HG03520 (cell line): ENCODE measurements at regions not wholly inside any gene's neighbourhood (a gene's known extent, or its start where the extent isn't known, plus 50 kb on each side); places are given as distances from the start of the nearest gene placed in this dataset.

Source experiments
- ATAC-seq: cut with Tn5 transposase; IDR thresholded peaks from one replicate; pipeline ENCODE4 v1.9.1; 2021; ENCODE audit warnings: mild to moderate bottlenecking, moderate library complexity; ENCODE audit not compliant: unreplicated experiment

- no peak for ATAC-seq
Measured at GRCh38 chr6:137729866-137730629, 137.0 kb upstream of the TNFAIP3 start.

- no peak for ATAC-seq
Measured at GRCh38 chr6:137731600-137731959, 135.5 kb upstream of the TNFAIP3 start.

- ATAC-seq = no peak
Measured at GRCh38 chr6:137731960-137732616, 135.0 kb upstream of the TNFAIP3 start.

GRCh38 chr6:137733372-137733771 lies 133.7 kb upstream of the TNFAIP3 start:
- ATAC-seq = no peak

GRCh38 chr6:137734005-137734874 lies 132.8 kb upstream of the TNFAIP3 start:
- no peak for ATAC-seq

- no peak for ATAC-seq
Measured at GRCh38 chr6:137734875-137735182, 132.2 kb upstream of the TNFAIP3 start.

GRCh38 chr6:137736048-137736818 lies 130.8 kb upstream of the TNFAIP3 start:
- ATAC-seq = peak; percentile 69

GRCh38 chr6:137736911-137737310 lies 130.1 kb upstream of the TNFAIP3 start:
- no peak for ATAC-seq

GRCh38 chr6:137737836-137738596 lies 129.0 kb upstream of the TNFAIP3 start:
- no peak for ATAC-seq

- no peak for ATAC-seq
Measured at GRCh38 chr6:137738931-137739504, 128.0 kb upstream of the TNFAIP3 start.

GRCh38 chr6:137739544-137739943 lies 127.5 kb upstream of the TNFAIP3 start:
- ATAC-seq = no peak

GRCh38 chr6:137740091-137740755 lies 126.8 kb upstream of the TNFAIP3 start:
- ATAC-seq = no peak

- ATAC-seq = no peak
Measured at GRCh38 chr6:137740967-137741761, 125.9 kb upstream of the TNFAIP3 start.

GRCh38 chr6:137743493-137743892 lies 123.6 kb upstream of the TNFAIP3 start:
- no peak for ATAC-seq

- ATAC-seq = no peak
Measured at GRCh38 chr6:137744877-137745276, 122.2 kb upstream of the TNFAIP3 start.

- ATAC-seq = no peak
Measured at GRCh38 chr6:137745321-137745720, 121.7 kb upstream of the TNFAIP3 start.

GRCh38 chr6:137746264-137746663 lies 120.8 kb upstream of the TNFAIP3 start:
- no peak for ATAC-seq

- no peak for ATAC-seq
Measured at GRCh38 chr6:137749696-137750211, 117.3 kb upstream of the TNFAIP3 start.
